Rectal smooth muscle tissue (tissue), 1 donor: ENCODE measurements at regions not wholly inside any gene's neighbourhood (a gene's known extent, or its start where the extent isn't known, plus 50 kb on each side); places are given as distances from the start of the nearest gene placed in this dataset.

Experiments
- H3K27ac ChIP-seq: one replicate; pipeline ENCODE4 v1.7.0; 2013; ENCODE audit warnings: low read depth, low read length, inconsistent platforms
- H3K27me3 ChIP-seq: one replicate; pipeline ENCODE4 v1.7.0; 2013; ENCODE audit warnings: low read length; ENCODE audit not compliant: control insufficient read depth, insufficient read depth
- H3K36me3 ChIP-seq: one replicate; pipeline ENCODE4 v1.7.0; 2013; ENCODE audit warnings: low read length; ENCODE audit not compliant: control insufficient read depth, insufficient read depth
- H3K4me1 ChIP-seq: one replicate; pipeline ENCODE4 v1.7.0; 2013; ENCODE audit warnings: low read length; ENCODE audit not compliant: control insufficient read depth, insufficient read depth
- H3K4me3 ChIP-seq: one replicate; pipeline ENCODE4 v1.7.0; 2013; ENCODE audit warnings: low read length
- H3K9ac ChIP-seq: one replicate; pipeline ENCODE4 v1.7.0; 2013; ENCODE audit warnings: low read length

DNA sequence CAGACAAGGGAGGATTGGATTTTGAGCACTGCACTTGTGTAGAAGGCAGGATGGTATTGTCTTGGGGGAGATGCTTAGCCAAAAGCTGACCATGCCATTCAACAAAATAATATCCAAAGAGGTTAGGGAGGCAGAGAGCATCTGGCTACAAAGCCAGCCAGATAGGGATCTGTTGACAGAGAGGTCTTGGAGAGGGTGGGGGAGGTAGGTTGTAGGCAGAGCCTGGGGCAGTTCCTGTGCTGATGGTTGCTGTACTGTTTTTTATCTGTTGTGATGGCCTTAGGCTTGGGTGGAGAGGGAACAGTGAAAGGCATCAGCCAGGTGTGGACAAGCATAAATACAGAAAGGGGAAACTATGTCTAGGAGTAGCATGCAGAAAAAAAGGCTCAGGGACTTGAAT is 100.9 kb downstream of the AQP4 start:
- Histone ChIP-seq H3K27ac (no peak overlapping the region), H3K4me3 (no peak overlapping the region), H3K4me1 (no peaks in the 10 kb centered on the region), H3K36me3 (no peaks in the 10 kb centered on the region), H3K27me3 (no peaks in the 10 kb centered on the region), H3K9ac (no peak overlapping the region)

- Histone ChIP-seq H3K9ac (no peak overlapping the region), H3K4me1 (no peaks in the 10 kb centered on the region), H3K36me3 (no peaks in the 10 kb centered on the region), H3K27me3 (no peaks in the 10 kb centered on the region), H3K4me3 (no peak overlapping the region), H3K27ac (no peak overlapping the region)
Measured at GRCh38 chr18:26764177-26764576, 101.3 kb downstream of the AQP4 start.

GRCh38 chr18:26763446-26764110 is 101.9 kb downstream of the AQP4 start:
- no peaks in the 10 kb centered on the region for H3K27me3 ChIP-seq
- no peak overlapping the region for H3K4me3 ChIP-seq
- no peaks in the 10 kb centered on the region for H3K36me3 ChIP-seq
- no peak overlapping the region for H3K27ac ChIP-seq
- no peaks in the 10 kb centered on the region for H3K4me1 ChIP-seq
- no peak overlapping the region for H3K9ac ChIP-seq

DNA sequence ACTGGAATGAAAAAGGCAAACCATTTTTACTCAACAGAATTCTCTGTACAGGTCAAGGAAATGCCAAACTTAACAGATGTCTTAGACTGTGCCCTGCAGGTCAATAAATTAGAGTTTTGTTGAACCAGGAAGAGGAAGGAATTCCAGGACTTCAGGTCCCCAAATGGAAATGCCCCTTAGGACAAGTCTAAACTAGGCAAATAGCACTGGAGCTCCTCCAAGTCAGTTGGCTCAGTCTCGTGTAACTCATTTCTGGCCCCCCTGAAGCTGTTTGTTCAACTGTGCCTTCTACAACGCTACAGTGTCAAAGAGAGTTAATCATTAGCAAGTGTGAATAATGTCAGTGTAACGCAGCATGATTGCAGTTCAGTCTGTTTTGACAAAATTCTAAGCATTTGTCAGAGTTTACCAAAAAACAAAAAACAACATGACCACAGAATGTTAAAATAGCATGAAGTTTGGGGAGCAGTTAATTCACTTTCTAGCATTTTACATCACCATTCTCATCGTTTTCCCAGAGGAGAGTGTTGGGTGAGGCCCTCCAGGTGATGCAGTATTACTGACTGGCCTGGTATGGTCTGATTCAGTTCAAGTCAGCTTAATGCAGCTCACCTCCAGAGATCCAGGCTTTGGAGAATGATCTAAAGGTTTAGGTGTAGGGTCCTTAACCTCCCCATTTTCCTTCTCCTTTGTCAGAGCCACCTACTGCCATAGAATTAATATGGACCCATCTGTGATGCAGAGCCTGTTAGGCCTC is 108.1 kb downstream of the AQP4 start:
- no peak overlapping the region for H3K9ac ChIP-seq
- no peak overlapping the region for H3K27ac ChIP-seq
- H3K4me3 ChIP-seq, result no peak overlapping the region
- H3K36me3 ChIP-seq, result no peaks in the 10 kb centered on the region
- no peaks in the 10 kb centered on the region for H3K4me1 ChIP-seq
- H3K27me3 ChIP-seq, result no peaks in the 10 kb centered on the region

GRCh38 chr18:26756556-26756955 is 109.0 kb downstream of the AQP4 start:
- no peaks in the 10 kb centered on the region for H3K27me3 ChIP-seq
- no peaks in the 10 kb centered on the region for H3K4me1 ChIP-seq
- H3K27ac ChIP-seq, result no peak overlapping the region
- H3K4me3 ChIP-seq, result no peak overlapping the region
- no peaks in the 10 kb centered on the region for H3K36me3 ChIP-seq
- no peak overlapping the region for H3K9ac ChIP-seq

- no peak overlapping the region for H3K9ac ChIP-seq
- H3K4me3 ChIP-seq, result no peak overlapping the region
- no peak overlapping the region for H3K27ac ChIP-seq
- no peaks in the 10 kb centered on the region for H3K27me3 ChIP-seq
- H3K4me1 ChIP-seq, result no peaks in the 10 kb centered on the region
- H3K36me3 ChIP-seq, result no peaks in the 10 kb centered on the region
Measured at GRCh38 chr18:26746826-26747475, 118.6 kb downstream of the AQP4 start.

DNA sequence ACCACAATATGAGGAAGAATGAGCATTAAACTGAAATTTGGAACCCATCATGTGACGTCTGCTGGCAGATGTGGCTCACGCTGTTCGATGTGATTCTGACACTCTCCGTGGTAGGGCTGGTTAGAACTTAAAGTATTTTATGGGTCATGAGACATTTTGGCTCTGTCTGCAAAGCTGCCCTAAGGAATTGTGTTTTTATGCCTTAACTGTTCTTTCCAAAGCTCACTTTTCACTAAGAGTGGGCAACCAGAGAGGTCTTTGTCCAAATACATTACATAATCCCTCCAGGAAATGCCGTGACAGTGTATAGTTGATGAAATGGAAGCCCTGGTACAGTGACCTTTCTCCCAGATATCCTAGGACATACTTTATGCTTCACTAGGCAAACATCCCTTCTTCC is 119.1 kb downstream of the AQP4 start:
- H3K36me3 ChIP-seq, result no peaks in the 10 kb centered on the region
- H3K9ac ChIP-seq, result no peak overlapping the region
- no peaks in the 10 kb centered on the region for H3K27me3 ChIP-seq
- no peaks in the 10 kb centered on the region for H3K4me1 ChIP-seq
- H3K27ac ChIP-seq, result no peak overlapping the region
- no peak overlapping the region for H3K4me3 ChIP-seq

DNA sequence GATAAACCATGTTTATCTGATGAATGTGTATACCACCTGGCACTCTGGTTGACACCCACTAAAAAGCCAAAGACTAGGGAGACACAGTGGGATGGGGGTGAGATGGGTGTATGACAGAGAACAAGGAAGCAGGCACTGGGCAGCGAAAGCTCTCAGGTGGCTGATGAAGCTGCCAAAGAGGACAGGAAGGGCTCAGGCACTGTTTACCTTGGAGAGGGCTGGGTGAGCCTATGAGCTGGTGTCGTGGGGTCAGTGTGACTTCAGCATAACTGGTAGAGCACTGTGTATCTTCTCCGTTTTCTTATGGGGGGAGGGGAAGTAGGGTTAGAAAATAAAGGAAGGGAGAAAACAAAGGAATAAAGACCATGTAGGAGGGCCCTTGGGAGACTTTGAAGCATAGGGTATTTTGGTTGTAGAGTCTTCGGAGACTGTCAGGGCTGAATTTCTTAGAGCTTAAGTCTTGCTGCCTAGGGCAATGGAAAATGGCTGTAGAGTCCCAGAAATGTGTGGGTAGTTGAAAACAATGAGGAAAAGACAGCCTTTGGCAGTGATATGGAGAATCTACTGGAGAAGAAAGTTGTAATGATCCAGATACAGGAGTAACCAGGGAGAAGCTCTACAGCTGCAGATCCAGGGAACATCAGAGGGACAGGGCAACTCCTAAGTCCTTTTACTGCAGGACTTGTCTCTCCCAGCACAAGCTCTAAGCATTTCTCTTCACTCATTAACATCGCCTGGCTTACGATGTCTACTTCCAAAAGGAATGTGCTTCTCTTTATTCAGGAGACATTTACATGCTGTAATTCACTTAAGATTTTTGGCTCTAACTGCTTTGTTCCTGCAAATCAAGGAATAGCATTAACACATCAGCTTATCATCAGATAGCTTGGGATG is 120.0 kb downstream of the AQP4 start:
- H3K27ac ChIP-seq, result no peak overlapping the region
- H3K4me3 ChIP-seq, result no peak overlapping the region

DNA sequence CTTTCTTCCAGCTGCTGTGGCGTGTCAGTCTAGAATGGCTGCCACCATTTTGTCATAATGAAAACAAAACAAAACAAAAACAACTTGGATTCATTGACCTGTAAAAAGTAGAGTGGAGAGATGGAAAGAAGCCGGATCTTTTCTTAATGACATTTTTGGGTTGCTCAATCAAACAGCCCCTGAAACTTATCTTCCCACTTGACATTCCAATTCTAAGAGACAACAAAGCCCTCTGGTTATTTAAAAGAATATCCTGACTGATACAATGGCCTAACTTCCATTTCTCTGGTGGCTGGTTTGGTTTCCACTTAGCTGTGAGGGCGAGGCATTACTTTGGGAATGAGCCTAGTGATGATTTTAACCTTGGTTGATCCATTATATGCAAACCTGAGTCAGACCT is 123.7 kb downstream of the AQP4 start:
- Histone ChIP-seq H3K4me1 (no peaks in the 10 kb centered on the region), H3K36me3 (no peaks in the 10 kb centered on the region), H3K4me3 (no peak overlapping the region), H3K27ac (no peak overlapping the region), H3K27me3 (no peaks in the 10 kb centered on the region), H3K9ac (no peak overlapping the region)

More for the DNA sequence above, 120.0 kb downstream of the AQP4 start:
- no peaks in the 10 kb centered on the region for H3K27me3 ChIP-seq
- no peaks in the 10 kb centered on the region for H3K36me3 ChIP-seq
- H3K4me1 ChIP-seq, result no peaks in the 10 kb centered on the region
- no peak overlapping the region for H3K9ac ChIP-seq

GRCh38 chr18:26741048-26741447 is 124.5 kb downstream of the AQP4 start:
- Histone ChIP-seq H3K27me3 (no peaks in the 10 kb centered on the region), H3K27ac (no peak overlapping the region), H3K4me1 (no peaks in the 10 kb centered on the region)

GRCh38 chr18:26740396-26740795 is 125.1 kb downstream of the AQP4 start:
- H3K36me3 ChIP-seq, result no peaks in the 10 kb centered on the region
- no peaks in the 10 kb centered on the region for H3K4me1 ChIP-seq
- H3K4me3 ChIP-seq, result no peak overlapping the region
- H3K27ac ChIP-seq, result no peak overlapping the region
- H3K27me3 ChIP-seq, result no peaks in the 10 kb centered on the region
- H3K9ac ChIP-seq, result no peak overlapping the region

More at GRCh38 chr18:26741048-26741447, 124.5 kb downstream of the AQP4 start:
- H3K9ac ChIP-seq, result no peak overlapping the region
- H3K4me3 ChIP-seq, result no peak overlapping the region
- no peaks in the 10 kb centered on the region for H3K36me3 ChIP-seq

- no peak overlapping the region for H3K4me3 ChIP-seq
- H3K27me3 ChIP-seq, result no peaks in the 10 kb centered on the region
- no peak overlapping the region for H3K9ac ChIP-seq
- H3K27ac ChIP-seq, result no peak overlapping the region
- H3K4me1 ChIP-seq, result no peaks in the 10 kb centered on the region
- H3K36me3 ChIP-seq, result no peaks in the 10 kb centered on the region
Measured at GRCh38 chr18:26738706-26739105, 126.8 kb downstream of the AQP4 start.
